Tibial artery (tissue), 4 donors: ENCODE measurements at regions not wholly inside any gene's neighbourhood (a gene's known extent, or its start where the extent isn't known, plus 50 kb on each side); places are given as distances from the start of the nearest gene placed in this dataset.
"Not testable (repeated sequence)": the region's sequence is repeated elsewhere in the genome, so short reads cannot be mapped to it uniquely, and the experiment has no call there.

Experiments
- DNase-seq, 2 donors: peaks; one replicate each; pipeline ENCODE4 v3.0.0-alpha.2; 2019
- H3K27ac ChIP-seq, 2 donors: fragments of 200-600 bp; sonication (generic) in 1 of 2; 1 replicate in 1 of 2; 2 replicates in 1 of 2; pipeline ENCODE4 v1.5.1; 2018 to 2019; ENCODE audit warnings: mild to moderate bottlenecking in 1 of 2
- H3K27me3 ChIP-seq, 2 donors: fragments of 200-600 bp; sonication (generic) in 1 of 2; one replicate each; pipeline versions ENCODE4 v1.5.1 to v1.6.0; 2016 to 2019
- H3K36me3 ChIP-seq, 3 donors: fragments of 200-600 bp; sonication (generic) in 2 of 3; one replicate each; pipeline ENCODE4 v1.5.1; 2016 to 2019; ENCODE audit warnings: mild to moderate bottlenecking in 2 of 3
- H3K4me1 ChIP-seq, 4 donors: fragments of 200-600 bp; sonication (generic) in 2 of 4; 1 replicate in 3 of 4; 2 replicates in 1 of 4; pipeline ENCODE4 v1.5.1; 2016 to 2019
- H3K4me3 ChIP-seq, 2 donors: fragments of 200-600 bp; sonication (generic) in 1 of 2; 1 replicate in 1 of 2; 2 replicates in 1 of 2; pipeline ENCODE4 v1.5.1; 2018 to 2019; ENCODE audit warnings: mild to moderate bottlenecking in 2 of 2
- H3K9me3 ChIP-seq, 3 donors: fragments of 200-600 bp; sonication (generic) in 1 of 3; one replicate each; pipeline ENCODE4 v1.5.1; 2016 to 2019
- intact Hi-C: fragments of 100-400 bp; cut with DNase I; formaldehyde crosslinking; loops from one replicate; pipeline ENCODE4 v1.15.0; 2023; ENCODE audit warnings: low total_unique reads
- TF ChIP-seq, protein P1 (sequence below), 2 experiments: fragments of 200-600 bp in 1 of 2; fragments of 450-650 bp in 1 of 2; IDR thresholded peaks; one replicate each; pipeline ENCODE4 v1.5.1; 2017 to 2019; ENCODE audit warnings: antibody characterized with exemption in 2 of 2, mild to moderate bottlenecking in 1 of 2, moderate library complexity in 1 of 2

DNA sequence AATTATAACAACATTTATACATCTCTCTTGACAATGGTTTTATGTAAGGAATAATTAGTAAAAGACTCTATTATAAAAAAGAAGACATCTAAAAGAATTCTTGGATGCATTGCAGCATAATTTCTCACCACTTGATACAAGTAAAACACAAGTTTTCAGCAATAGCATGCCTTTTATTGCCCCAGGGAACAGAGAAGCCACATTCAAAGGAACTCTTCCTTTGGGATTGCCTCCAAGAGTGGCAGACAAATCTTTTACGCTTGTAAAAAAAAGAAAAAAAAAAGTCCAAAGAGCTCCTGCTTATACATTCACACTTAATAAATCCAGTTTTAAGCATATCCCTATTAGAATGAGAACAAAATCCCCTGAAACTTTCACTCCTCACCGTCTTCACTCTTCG, 2357.8 kb upstream of the PCDH20 start:
- Histone ChIP-seq H3K27ac (no peak overlapping the region), H3K4me1 (no peaks in the 10 kb centered on the region), H3K36me3 (no peaks in the 10 kb centered on the region), H3K4me3 (no peak overlapping the region), H3K27me3 (no peaks in the 10 kb centered on the region), H3K9me3 (no peaks in the 10 kb centered on the region)
- DNase-seq, result no peak
- TF ChIP-seq, protein P1, sequence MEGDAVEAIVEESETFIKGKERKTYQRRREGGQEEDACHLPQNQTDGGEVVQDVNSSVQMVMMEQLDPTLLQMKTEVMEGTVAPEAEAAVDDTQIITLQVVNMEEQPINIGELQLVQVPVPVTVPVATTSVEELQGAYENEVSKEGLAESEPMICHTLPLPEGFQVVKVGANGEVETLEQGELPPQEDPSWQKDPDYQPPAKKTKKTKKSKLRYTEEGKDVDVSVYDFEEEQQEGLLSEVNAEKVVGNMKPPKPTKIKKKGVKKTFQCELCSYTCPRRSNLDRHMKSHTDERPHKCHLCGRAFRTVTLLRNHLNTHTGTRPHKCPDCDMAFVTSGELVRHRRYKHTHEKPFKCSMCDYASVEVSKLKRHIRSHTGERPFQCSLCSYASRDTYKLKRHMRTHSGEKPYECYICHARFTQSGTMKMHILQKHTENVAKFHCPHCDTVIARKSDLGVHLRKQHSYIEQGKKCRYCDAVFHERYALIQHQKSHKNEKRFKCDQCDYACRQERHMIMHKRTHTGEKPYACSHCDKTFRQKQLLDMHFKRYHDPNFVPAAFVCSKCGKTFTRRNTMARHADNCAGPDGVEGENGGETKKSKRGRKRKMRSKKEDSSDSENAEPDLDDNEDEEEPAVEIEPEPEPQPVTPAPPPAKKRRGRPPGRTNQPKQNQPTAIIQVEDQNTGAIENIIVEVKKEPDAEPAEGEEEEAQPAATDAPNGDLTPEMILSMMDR (IDR thresholded peaks at IDR 0.05), result no peak
- intact Hi-C loops, result no loop called here

DNA sequence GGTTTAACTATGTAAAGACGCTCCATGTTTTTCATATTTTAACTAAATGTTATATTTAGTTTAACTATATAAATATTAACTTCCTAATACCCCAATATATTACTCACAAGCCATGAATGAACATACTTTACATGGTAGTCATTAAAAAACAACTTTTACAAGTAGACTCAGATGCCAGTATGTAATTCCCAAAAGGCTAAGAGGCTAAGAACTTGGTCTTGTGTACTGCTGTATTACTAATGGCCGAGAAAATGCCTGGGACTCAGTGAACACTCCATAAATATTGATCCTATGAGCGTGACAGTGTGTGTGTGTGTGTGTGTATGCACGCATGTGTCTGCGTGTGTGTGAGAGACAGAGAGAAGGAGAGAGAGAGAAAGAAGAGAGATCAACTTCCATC, 2342.0 kb upstream of the PCDH20 start:
- H3K27me3 ChIP-seq, H3K9me3 ChIP-seq, H3K36me3 ChIP-seq, H3K27ac ChIP-seq, H3K4me1 ChIP-seq, H3K4me3 ChIP-seq, intact Hi-C loops, DNase-seq: not testable (repeated sequence)

DNA sequence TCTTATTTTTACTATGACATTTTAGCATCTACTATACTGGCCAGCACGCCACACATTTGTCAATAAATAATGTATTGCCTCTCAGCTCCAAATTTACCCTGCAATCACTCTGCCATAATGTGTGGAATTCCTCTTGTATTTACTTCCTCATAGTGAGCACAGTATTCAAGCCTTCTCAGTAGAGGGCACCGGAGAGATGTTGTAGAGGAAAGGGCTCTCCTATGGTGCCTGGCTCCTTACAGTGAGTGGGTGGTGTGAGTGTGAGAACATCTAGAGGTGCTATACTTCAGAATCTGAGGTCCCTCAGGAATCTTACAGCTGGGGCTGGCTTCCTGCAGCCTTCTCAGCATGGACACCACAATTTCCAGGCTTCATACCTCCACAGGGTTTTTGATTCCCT, 2334.2 kb upstream of the PCDH20 start:
- H3K36me3 ChIP-seq, H3K4me1 ChIP-seq, H3K27ac ChIP-seq, H3K9me3 ChIP-seq, intact Hi-C loops, H3K27me3 ChIP-seq, H3K4me3 ChIP-seq, DNase-seq: not testable (repeated sequence)

- not testable (repeated sequence) for H3K27ac ChIP-seq
Measured at GRCh38 chr13:63741814-63742101, 2326.1 kb upstream of the PCDH20 start.

GRCh38 chr13:63741029-63741813, 2325.6 kb upstream of the PCDH20 start:
- TF ChIP-seq, protein P1 (IDR thresholded peaks at IDR 0.05), result no peak
- Histone ChIP-seq H3K27ac (no peak overlapping the region), H3K36me3 (no peaks in the 10 kb centered on the region), H3K27me3 (no peaks in the 10 kb centered on the region), H3K4me3 (no peak overlapping the region), H3K4me1 (no peaks in the 10 kb centered on the region), H3K9me3 (peaks cover 0 to 13% (median 0%) of the 10 kb centered on the region in 3 donors)
- peak in 1 of 2 donors; percentile 52 for DNase-seq
- intact Hi-C loops, result no loop called here

More at GRCh38 chr13:63741814-63742101, 2326.1 kb upstream of the PCDH20 start:
- DNase-seq, H3K27me3 ChIP-seq, H3K4me1 ChIP-seq, intact Hi-C loops, H3K36me3 ChIP-seq, H3K4me3 ChIP-seq: not testable (repeated sequence)
- H3K9me3 ChIP-seq, result peaks cover 0 to 13% (median 0%) of the 10 kb centered on the region in 3 donors

DNA sequence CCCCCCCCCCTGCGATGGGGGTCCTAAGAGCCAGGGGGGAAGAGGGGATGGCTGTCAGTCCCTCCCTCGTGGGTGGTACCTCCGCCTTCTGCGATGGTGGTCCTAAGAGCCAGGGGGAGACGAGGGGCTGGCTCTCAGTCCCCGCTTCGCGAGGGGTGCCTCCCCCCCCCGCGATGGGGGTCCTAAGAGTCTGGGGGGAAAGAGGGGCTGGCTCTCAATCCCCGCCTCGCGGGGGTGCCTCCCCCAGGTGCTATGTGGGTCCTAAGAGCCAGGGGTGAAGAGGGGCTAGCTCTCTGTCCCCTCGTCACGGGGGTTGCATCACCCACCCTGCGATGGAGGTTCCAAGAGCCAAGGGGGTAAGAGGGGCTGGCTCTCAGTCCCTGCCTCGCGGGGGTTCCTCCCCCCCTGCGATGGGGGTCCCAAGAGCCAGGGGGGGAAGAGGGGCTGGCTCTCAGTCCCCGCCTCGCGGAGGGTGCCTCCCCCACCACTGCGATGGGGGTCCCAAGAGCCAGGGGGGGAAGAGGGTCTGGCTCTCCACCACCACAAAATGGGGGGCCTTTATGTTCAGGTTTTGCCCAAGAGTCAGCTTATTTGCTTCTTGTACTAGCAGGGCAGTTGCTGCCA, 2323.6 kb upstream of the PCDH20 start:
- H3K27ac ChIP-seq, H3K27me3 ChIP-seq, DNase-seq, H3K36me3 ChIP-seq, intact Hi-C loops, H3K4me1 ChIP-seq, H3K4me3 ChIP-seq: not testable (repeated sequence)
- H3K9me3 ChIP-seq, result peaks cover 0 to 13% (median 0%) of the 10 kb centered on the region in 3 donors

DNA sequence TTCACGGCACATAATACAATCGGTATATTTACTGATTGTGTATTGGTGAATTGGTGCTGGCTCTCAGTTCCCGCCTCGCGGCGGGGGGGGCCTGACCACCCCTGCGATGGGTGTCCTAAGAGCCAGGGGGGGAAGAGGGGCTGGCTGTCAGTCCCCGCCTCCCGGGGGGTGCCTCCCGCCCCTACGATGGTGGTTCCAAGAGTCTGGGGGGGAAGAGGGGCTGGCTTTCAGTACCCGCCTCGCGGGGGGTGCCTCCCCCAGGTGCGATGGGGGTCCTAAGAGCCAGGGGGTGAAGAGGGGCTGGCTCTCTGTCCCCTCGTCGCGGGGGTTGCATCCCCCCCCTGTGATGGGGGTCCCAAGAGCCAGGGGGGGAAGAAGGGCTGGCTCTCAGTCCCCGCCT, 2321.8 kb upstream of the PCDH20 start:
- no peak for DNase-seq
- intact Hi-C loops, result no loop called here
- H3K27ac ChIP-seq, result no peak overlapping the region

More for the DNA sequence above, 2321.8 kb upstream of the PCDH20 start:
- no peaks in the 10 kb centered on the region for H3K27me3 ChIP-seq
- H3K4me1 ChIP-seq, result no peaks in the 10 kb centered on the region
- TF ChIP-seq, protein P1 (IDR thresholded peaks at IDR 0.05), result no peak
- H3K9me3 ChIP-seq, result peaks cover 0 to 13% (median 0%) of the 10 kb centered on the region in 3 donors
- no peaks in the 10 kb centered on the region for H3K36me3 ChIP-seq
- no peak overlapping the region for H3K4me3 ChIP-seq
